ENCODE measurements at regions not wholly inside any gene's neighbourhood (a gene's known extent, or its start where the extent isn't known, plus 50 kb on each side); places are given as distances from the start of the nearest gene placed in this dataset.

GRCh38 chr21:25466470-25466869, 140.8 kb downstream of the MRPL39 start:
- no peak for ATAC-seq
- H3K4me1 ChIP-seq (ENCODE audit: control insufficient read depth in 2 of 2, insufficient read depth in 2 of 2, low read length in 2 of 2), result no peaks in the 10 kb centered on the region
- no peak overlapping the region for H3K4me3 Mint-ChIP-seq
- ChIA-PET CTCF (no interaction called here), POLR2A (interaction anchor here (0.7 kb wide), 1 partner anchor 296 kb away, joined by 3 read pairs; no protein-coding TSS in a partner anchor)
- H3K27me3 Mint-ChIP-seq, result no peaks in the 10 kb centered on the region
- peaks cover 0 to 14% (median 0%) of the 10 kb centered on the region in 5 donors for H3K36me3 Mint-ChIP-seq
- no peak overlapping the region for H3K4me3 ChIP-seq (ENCODE audit: low read length)
- no peak for DNase-seq
- H3K4me1 Mint-ChIP-seq, result peaks cover 0 to 35% (median 6%) of the 10 kb centered on the region in 7 donors
- no peak overlapping the region for H3K27ac ChIP-seq (ENCODE audit: low read depth, low read length)
- H3K9me3 ChIP-seq (ENCODE audit: control insufficient read depth in 2 of 3, low read length in 3 of 3), result no peaks in the 10 kb centered on the region
- no peaks in the 10 kb centered on the region for H3K36me3 ChIP-seq (ENCODE audit: control insufficient read depth in 2 of 3, insufficient read depth in 3 of 3, low read length in 3 of 3)
- intact Hi-C loops (cut with micrococcal nuclease), result no loop called here
- no peaks in the 10 kb centered on the region for H3K27me3 ChIP-seq (ENCODE audit: control insufficient read depth in 2 of 2, insufficient read depth in 2 of 2, low read length in 2 of 2)
- H3K27ac Mint-ChIP-seq, result no peak overlapping the region
- peaks cover 0 to 14% (median 0%) of the 10 kb centered on the region in 11 donors for H3K9me3 Mint-ChIP-seq

GRCh38 chr21:25465263-25465662, 142.0 kb downstream of the MRPL39 start:
- Histone ChIP-seq H3K4me1 (ENCODE audit: control insufficient read depth in 2 of 2, insufficient read depth in 2 of 2, low read length in 2 of 2) (no peaks in the 10 kb centered on the region), H3K9me3 (ENCODE audit: control insufficient read depth in 2 of 3, low read length in 3 of 3) (no peaks in the 10 kb centered on the region), H3K36me3 (ENCODE audit: control insufficient read depth in 2 of 3, insufficient read depth in 3 of 3, low read length in 3 of 3) (no peaks in the 10 kb centered on the region), H3K27me3 (ENCODE audit: control insufficient read depth in 2 of 2, insufficient read depth in 2 of 2, low read length in 2 of 2) (no peaks in the 10 kb centered on the region), H3K4me3 (ENCODE audit: low read length) (no peak overlapping the region), H3K27ac (ENCODE audit: low read depth, low read length) (no peak overlapping the region)
- intact Hi-C loops (cut with micrococcal nuclease), result loop anchor here in 1 of 2 donors (2.0 kb wide), 1 partner anchor 40 kb away; no protein-coding TSS in a partner anchor
- Mint-ChIP-seq H3K9me3 (peaks cover 0 to 11% (median 0%) of the 10 kb centered on the region in 11 donors), H3K4me3 (no peak overlapping the region), H3K27me3 (no peaks in the 10 kb centered on the region), H3K27ac (peak overlapping the region in 1 of 9 donors; percentile 83), H3K4me1 (peaks cover 0 to 40% (median 6%) of the 10 kb centered on the region in 7 donors), H3K36me3 (peaks cover 0 to 10% (median 0%) of the 10 kb centered on the region in 5 donors)
- POLR2A ChIA-PET, result no interaction called here
- CTCF ChIA-PET, result no interaction called here
- DNase-seq, result no peak
- no peak for ATAC-seq

DNA sequence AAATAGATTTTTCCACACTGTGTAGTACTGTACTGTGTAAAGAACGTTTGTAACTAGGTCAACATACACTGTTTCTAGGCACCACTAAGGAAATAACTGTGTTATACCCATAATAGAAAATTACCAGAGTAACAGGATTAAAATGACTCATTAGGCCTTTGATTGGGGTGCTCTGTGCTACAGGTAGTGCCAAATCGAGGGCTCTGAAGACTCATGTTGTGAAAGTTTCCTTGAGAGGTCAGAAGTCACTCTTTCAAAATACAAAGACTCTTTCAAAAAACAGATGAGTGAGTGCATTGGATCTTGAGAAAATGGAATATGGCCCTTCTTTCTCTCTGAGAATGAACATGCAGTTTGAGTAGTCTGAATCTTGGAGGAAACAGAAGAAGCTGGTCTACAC, 143.0 kb downstream of the MRPL39 start:
- H3K9me3 ChIP-seq (ENCODE audit: control insufficient read depth in 2 of 3, low read length in 3 of 3), result no peaks in the 10 kb centered on the region
- H3K9me3 Mint-ChIP-seq, result peaks cover 0 to 13% (median 0%) of the 10 kb centered on the region in 11 donors
- intact Hi-C loops (cut with micrococcal nuclease), result loop anchor here (1.0 to 5.0 kb wide), 3 partner anchors 23 to 98 kb away; no protein-coding TSS in a partner anchor
- H3K27me3 Mint-ChIP-seq, result no peaks in the 10 kb centered on the region
- ATAC-seq, result peak; percentile 75
- H3K4me3 Mint-ChIP-seq, result peak overlapping the region in 1 of 10 donors; percentile 8
- H3K36me3 ChIP-seq (ENCODE audit: control insufficient read depth in 2 of 3, insufficient read depth in 3 of 3, low read length in 3 of 3), result no peaks in the 10 kb centered on the region
- no peak for DNase-seq
- H3K4me3 ChIP-seq (ENCODE audit: low read length), result no peak overlapping the region
- POLR2A ChIA-PET, result no interaction called here
- H3K27me3 ChIP-seq (ENCODE audit: control insufficient read depth in 2 of 2, insufficient read depth in 2 of 2, low read length in 2 of 2), result no peaks in the 10 kb centered on the region
- H3K27ac ChIP-seq (ENCODE audit: low read depth, low read length), result no peak overlapping the region
- CTCF ChIA-PET, result no interaction called here
- H3K27ac Mint-ChIP-seq, result peak overlapping the region in 2 of 9 donors; percentile 13 to 83
- H3K4me1 Mint-ChIP-seq, result peaks cover 0 to 47% (median 8%) of the 10 kb centered on the region in 7 donors
- peaks cover 0 to 10% (median 0%) of the 10 kb centered on the region in 5 donors for H3K36me3 Mint-ChIP-seq
- no peaks in the 10 kb centered on the region for H3K4me1 ChIP-seq (ENCODE audit: control insufficient read depth in 2 of 2, insufficient read depth in 2 of 2, low read length in 2 of 2)

- no peak for ATAC-seq
- CTCF ChIA-PET, result interaction anchor here (0.6 kb wide), 1 partner anchor 111 kb away, joined by 3 read pairs; no protein-coding TSS in a partner anchor
- Histone ChIP-seq H3K27me3 (ENCODE audit: control insufficient read depth in 2 of 2, insufficient read depth in 2 of 2, low read length in 2 of 2) (no peaks in the 10 kb centered on the region), H3K4me1 (ENCODE audit: control insufficient read depth in 2 of 2, insufficient read depth in 2 of 2, low read length in 2 of 2) (no peaks in the 10 kb centered on the region), H3K4me3 (ENCODE audit: low read length) (no peak overlapping the region), H3K27ac (ENCODE audit: low read depth, low read length) (no peak overlapping the region), H3K36me3 (ENCODE audit: control insufficient read depth in 2 of 3, insufficient read depth in 3 of 3, low read length in 3 of 3) (no peaks in the 10 kb centered on the region), H3K9me3 (ENCODE audit: control insufficient read depth in 2 of 3, low read length in 3 of 3) (no peaks in the 10 kb centered on the region)
- Mint-ChIP-seq H3K27me3 (no peaks in the 10 kb centered on the region), H3K9me3 (peaks cover 0 to 9% (median 0%) of the 10 kb centered on the region in 11 donors), H3K36me3 (peaks cover 0 to 9% (median 0%) of the 10 kb centered on the region in 5 donors), H3K27ac (peak overlapping the region in 1 of 9 donors; percentile 72), H3K4me1 (peaks cover 0 to 54% (median 13%) of the 10 kb centered on the region in 7 donors), H3K4me3 (peak overlapping the region in 1 of 10 donors; percentile 41)
- no peak for DNase-seq
- POLR2A ChIA-PET, result no interaction called here
- intact Hi-C loops (cut with micrococcal nuclease), result loop anchor here in 1 of 2 donors (5.0 kb wide), 1 partner anchor 100 kb away; no protein-coding TSS in a partner anchor
Measured at GRCh38 chr21:25462517-25462971, 144.7 kb downstream of the MRPL39 start.

- no peak overlapping the region for H3K27ac ChIP-seq (ENCODE audit: low read depth, low read length)
Measured at GRCh38 chr21:25461725-25462124, 145.6 kb downstream of the MRPL39 start.

GRCh38 chr21:25459993-25460392, 147.3 kb downstream of the MRPL39 start:
- no peak for ATAC-seq
- ChIA-PET CTCF (no interaction called here), POLR2A (no interaction called here)
- H3K4me1 Mint-ChIP-seq, result peaks cover 5 to 62% (median 31%) of the 10 kb centered on the region in 7 donors
- DNase-seq, result no peak
- no peak overlapping the region for H3K27ac ChIP-seq (ENCODE audit: low read depth, low read length)
- peak overlapping the region in 3 of 9 donors; percentile 9 to 64 (median 13) for H3K27ac Mint-ChIP-seq
- no peak overlapping the region for H3K4me3 ChIP-seq (ENCODE audit: low read length)
- H3K9me3 ChIP-seq (ENCODE audit: control insufficient read depth in 2 of 3, low read length in 3 of 3), result no peaks in the 10 kb centered on the region
- H3K4me3 Mint-ChIP-seq, result no peak overlapping the region
- peaks cover 0 to 5% (median 0%) of the 10 kb centered on the region in 11 donors for H3K9me3 Mint-ChIP-seq
- no peaks in the 10 kb centered on the region for H3K36me3 ChIP-seq (ENCODE audit: control insufficient read depth in 2 of 3, insufficient read depth in 3 of 3, low read length in 3 of 3)
- H3K27me3 Mint-ChIP-seq, result no peaks in the 10 kb centered on the region
- intact Hi-C loops (cut with micrococcal nuclease), result loop anchor here in 1 of 2 donors (5.0 kb wide), 2 partner anchors 102 to 277 kb away; no protein-coding TSS in a partner anchor
- H3K27me3 ChIP-seq (ENCODE audit: control insufficient read depth in 2 of 2, insufficient read depth in 2 of 2, low read length in 2 of 2), result no peaks in the 10 kb centered on the region
- H3K36me3 Mint-ChIP-seq, result peaks cover 0 to 3% (median 0%) of the 10 kb centered on the region in 5 donors
- peaks cover 0 to 5% of the 10 kb centered on the region in 2 donors for H3K4me1 ChIP-seq (ENCODE audit: control insufficient read depth in 2 of 2, insufficient read depth in 2 of 2, low read length in 2 of 2)

More at GRCh38 chr21:25461725-25462124, 145.6 kb downstream of the MRPL39 start:
- Histone ChIP-seq H3K4me3 (ENCODE audit: low read length) (no peak overlapping the region), H3K4me1 (ENCODE audit: control insufficient read depth in 2 of 2, insufficient read depth in 2 of 2, low read length in 2 of 2) (peaks cover 0 to 2% of the 10 kb centered on the region in 2 donors), H3K27me3 (ENCODE audit: control insufficient read depth in 2 of 2, insufficient read depth in 2 of 2, low read length in 2 of 2) (no peaks in the 10 kb centered on the region), H3K36me3 (ENCODE audit: control insufficient read depth in 2 of 3, insufficient read depth in 3 of 3, low read length in 3 of 3) (no peaks in the 10 kb centered on the region), H3K9me3 (ENCODE audit: control insufficient read depth in 2 of 3, low read length in 3 of 3) (no peaks in the 10 kb centered on the region)
- intact Hi-C loops (cut with micrococcal nuclease), result loop anchor here in 1 of 2 donors (5.0 kb wide), 1 partner anchor 101 kb away; no protein-coding TSS in a partner anchor
- no peak for DNase-seq
- H3K27me3 Mint-ChIP-seq, result no peaks in the 10 kb centered on the region
- ChIA-PET CTCF (no interaction called here), POLR2A (no interaction called here)
- no peak overlapping the region for H3K27ac Mint-ChIP-seq
- H3K36me3 Mint-ChIP-seq, result peaks cover 0 to 5% (median 0%) of the 10 kb centered on the region in 5 donors
- peaks cover 5 to 61% (median 22%) of the 10 kb centered on the region in 7 donors for H3K4me1 Mint-ChIP-seq
- no peak overlapping the region for H3K4me3 Mint-ChIP-seq
- peaks cover 0 to 5% (median 0%) of the 10 kb centered on the region in 11 donors for H3K9me3 Mint-ChIP-seq
- ATAC-seq, result no peak
